ENCODE measurements at regions not wholly inside any gene's neighbourhood (a gene's known extent, or its start where the extent isn't known, plus 50 kb on each side); places are given as distances from the start of the nearest gene placed in this dataset.

- TF ChIP-seq CTCF (IDR thresholded peaks at IDR 0.05) (no peak), POLR2A (IDR thresholded peaks at IDR 0.05) (no peak)
Measured at GRCh38 chr3:24818055-24818454, 323.4 kb upstream of the THRB start.

All from right lobe of liver (tissue), 4 donors.